ENCODE measurements at regions not wholly inside any gene's neighbourhood (a gene's known extent, or its start where the extent isn't known, plus 50 kb on each side); places are given as distances from the start of the nearest gene placed in this dataset.
A peak's percentile ranks its signal among the peaks of the same experiment; 100 is the strongest.

- ATAC-seq, result no peak
- DNase-seq, result no peak
These were observed 159.7 kb upstream of the SLC1A4 start for GRCh38 chr2:64829525-64829924.

GRCh38 chr2:64831134-64831976 lies 157.8 kb upstream of the SLC1A4 start:
- DNase-seq (peak; percentile 91), ATAC-seq (peak; percentile 98)

- ATAC-seq, result no peak
- no peak for DNase-seq
These were observed 157.2 kb upstream of the SLC1A4 start for GRCh38 chr2:64831977-64832328.

DNA sequence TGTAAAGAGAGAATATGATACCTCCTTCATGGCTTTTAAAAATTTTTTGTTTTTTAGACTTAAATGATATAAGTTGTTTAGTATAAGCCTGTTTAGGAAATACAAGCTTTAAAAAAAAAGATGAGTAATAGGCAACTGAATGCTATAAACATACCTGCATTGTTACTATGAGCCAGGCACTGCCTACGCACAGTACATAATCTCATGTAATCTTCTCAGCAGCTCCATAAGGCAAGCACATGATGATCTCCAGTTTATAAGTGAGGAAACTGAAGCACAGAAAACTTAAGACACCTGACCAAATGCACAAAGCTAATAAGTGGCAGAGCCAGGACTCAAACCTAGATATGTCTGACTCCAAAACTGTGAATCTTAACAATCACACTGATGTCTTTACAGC lies 156.3 kb upstream of the SLC1A4 start:
- DNase-seq (no peak), ATAC-seq (no peak)

GRCh38 chr2:64836566-64836965 lies 152.6 kb upstream of the SLC1A4 start:
- ATAC-seq (no peak), DNase-seq (no peak)

DNA sequence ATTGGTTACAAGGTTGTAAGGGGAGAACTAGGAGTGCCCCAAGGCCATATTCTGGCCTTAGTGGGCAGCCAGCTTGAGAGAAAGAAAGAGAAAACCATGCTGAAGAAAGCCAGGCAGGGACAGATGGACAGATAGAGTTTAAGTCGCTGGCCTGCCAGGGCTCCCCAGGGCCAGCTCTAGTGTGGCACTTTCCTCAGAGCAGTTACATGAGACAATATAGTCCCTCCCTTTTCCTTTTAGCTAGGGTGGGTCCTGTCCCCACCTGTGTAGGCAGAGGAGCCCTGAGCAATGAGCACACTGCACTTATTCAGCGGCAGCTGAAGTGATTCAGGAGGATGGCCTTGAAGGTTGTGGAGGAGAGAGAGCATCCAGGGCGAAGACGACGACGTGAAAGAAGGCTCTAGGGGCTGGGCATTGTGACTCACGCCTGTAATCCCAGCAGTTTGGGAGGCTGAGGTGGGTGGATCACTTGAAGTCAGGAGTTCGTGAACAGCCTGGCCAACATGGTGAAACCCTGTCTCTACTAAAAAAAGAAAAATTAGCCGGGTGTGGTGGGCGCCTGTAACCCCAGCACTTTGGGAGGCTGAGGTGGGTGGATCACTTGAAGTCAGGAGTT lies 152.0 kb upstream of the SLC1A4 start:
- no peak for ATAC-seq
- DNase-seq, result no peak

- no peak for ATAC-seq
- DNase-seq, result no peak
These were observed 151.1 kb upstream of the SLC1A4 start for GRCh38 chr2:64837925-64838641.

- ATAC-seq (no peak), DNase-seq (no peak)
These were observed 150.4 kb upstream of the SLC1A4 start for GRCh38 chr2:64838817-64839216.

GRCh38 chr2:64839844-64840243 lies 149.4 kb upstream of the SLC1A4 start:
- peak; percentile 33 for DNase-seq
- peak; percentile 60 for ATAC-seq

DNA sequence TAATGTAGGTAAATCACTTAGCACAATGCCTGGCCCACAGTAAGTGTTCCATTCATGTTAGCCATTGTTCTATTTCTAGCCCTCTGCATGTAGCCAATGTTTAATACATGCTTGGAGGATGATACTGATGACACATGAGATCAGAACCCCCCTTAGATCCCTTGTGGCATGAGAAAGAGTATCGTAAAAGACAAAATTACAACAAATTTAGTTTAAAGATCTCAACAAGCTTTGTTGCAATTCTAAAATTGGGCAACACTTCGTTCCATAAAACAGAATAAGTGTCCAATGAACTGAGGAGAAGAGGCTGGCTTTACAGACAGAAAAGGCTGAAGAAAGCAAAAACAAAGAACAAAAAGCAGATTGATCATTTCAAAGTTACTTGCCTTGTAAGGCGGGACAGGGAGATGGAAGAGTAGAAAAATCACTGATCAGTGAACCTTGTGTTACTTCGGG lies 148.7 kb upstream of the SLC1A4 start:
- DNase-seq, result no peak

DNA sequence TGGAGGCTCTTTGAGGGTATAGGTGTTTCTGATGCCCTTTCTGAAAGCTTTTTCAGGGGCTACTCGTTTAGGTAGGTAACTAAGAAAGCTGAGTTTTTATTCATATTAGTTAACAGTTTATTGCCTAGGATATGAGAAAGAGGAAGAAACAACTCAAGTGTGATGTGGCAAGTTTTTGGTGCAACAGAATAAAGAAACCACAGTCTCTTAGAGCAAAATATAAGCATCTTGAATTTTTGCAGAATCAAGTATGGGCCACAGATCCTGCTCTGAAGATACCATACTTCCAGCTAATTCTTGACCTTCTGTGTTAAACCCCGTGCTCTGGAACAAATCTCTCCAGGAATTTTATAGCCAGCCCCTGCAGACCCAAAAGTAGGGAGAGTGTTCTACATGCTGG lies 147.7 kb upstream of the SLC1A4 start:
- DNase-seq (no peak), ATAC-seq (no peak)

More for the DNA sequence above, 148.7 kb upstream of the SLC1A4 start:
- ATAC-seq, result no peak

DNA sequence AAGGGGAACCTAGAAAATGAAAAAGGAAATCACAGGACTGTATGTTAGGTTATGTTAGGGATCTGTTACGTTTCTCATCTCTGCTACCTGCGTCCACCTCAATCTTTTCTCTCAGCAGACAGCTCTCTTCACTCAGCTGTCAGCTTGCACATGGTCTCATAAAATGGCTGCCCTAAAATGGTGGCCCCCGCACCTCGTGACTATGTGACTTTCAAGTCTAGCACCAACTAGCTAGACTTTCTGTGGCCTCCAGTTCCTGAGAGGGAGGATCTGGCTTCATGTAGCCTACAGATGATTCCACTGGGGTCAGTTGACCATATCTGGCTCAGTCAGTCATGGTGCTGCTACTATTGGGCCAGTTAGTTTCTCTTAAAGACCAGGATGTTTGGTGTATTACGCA lies 147.2 kb upstream of the SLC1A4 start:
- DNase-seq (no peak), ATAC-seq (no peak)

DNA sequence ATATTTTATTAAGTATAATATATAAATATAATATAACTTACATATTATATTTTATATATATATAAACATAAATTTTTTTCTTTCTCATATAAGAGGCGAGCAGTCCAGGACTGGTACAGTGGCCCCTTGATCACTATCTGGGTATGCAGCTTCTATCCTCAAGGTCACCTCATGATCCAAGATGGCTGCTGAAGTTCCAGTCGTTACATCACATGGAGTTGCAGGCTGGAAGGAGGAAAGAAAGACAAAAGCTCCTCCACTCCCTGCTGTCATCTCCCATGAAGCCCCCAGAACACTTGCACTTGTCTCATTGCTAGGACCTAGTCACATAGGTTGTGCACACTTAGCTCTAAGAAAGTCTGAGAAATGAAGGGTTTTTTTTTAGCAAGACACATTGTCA lies 145.1 kb upstream of the SLC1A4 start:
- DNase-seq (no peak), ATAC-seq (no peak)

DNA sequence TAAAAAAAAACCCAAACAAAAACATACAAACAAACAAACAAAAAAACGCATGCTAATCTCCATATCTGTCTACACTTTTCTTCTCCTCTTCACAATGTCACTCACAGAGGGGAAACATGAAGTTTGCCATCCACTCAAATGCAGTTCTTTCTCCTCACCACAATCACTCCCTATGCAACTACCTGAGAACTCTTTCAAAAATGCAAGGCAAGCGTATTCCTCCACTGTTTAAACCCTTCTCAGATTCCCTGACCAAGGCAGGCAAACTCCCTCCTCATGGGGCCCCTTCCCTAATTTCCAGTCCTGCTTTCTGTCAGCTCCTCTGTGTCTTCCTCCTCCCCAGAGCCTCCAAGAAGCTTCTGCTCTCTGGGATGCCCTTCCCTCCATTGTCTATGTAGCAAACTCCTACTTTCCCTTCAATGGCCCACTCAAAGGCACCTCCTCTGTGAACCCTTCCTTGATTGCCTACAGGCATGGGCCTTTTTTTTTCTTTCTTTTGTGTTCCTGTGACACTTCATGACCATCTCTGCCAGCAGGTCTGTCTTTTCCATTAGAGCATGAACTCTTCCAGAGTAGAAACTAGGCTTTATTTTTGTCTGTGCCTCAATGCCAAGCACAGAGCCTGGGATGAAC lies 143.8 kb upstream of the SLC1A4 start:
- DNase-seq (no peak), ATAC-seq (no peak)

GRCh38 chr2:64846177-64846576 lies 143.0 kb upstream of the SLC1A4 start:
- ATAC-seq, result no peak

DNA sequence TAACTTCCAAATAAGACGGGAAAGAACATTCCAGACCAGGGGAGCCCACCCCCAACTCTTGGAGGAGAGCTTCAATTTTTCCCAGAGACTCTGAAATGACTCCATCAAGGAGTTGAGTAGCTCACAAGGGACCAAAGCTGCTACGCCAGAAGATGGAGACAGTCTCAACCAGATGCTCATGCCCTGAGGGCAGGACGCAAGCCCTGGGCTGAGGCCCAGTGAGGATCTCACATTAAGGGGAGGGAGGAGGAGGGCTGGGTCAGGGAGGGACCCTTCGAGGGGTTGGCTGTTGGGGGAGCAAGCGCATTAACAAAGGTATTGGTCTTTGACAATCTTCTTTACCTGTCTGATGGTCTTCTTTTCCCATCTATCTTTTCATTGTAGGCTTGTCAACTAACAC lies 141.3 kb upstream of the SLC1A4 start:
- DNase-seq (no peak), ATAC-seq (no peak)

More at GRCh38 chr2:64846177-64846576, 143.0 kb upstream of the SLC1A4 start:
- DNase-seq, result no peak

DNA sequence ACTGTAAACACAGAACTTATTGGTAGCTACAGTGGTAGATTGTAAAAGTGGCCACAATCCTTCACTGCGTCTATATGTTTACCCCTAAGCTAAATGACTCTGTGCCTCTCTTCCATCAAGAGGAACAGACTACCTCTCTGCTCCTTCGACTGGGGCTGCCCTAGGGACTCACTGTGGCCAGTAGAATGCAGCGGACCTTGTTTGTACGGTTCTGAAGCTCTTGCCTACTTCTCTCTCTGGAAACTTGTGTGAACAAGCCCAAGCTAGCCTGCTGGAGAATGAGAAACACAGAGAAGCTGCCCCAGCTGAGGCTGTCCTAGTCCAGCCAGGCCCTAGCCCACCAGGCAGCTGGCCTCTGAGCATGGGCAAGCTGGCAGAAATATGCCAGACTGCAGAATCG lies 140.8 kb upstream of the SLC1A4 start:
- no peak for DNase-seq
- no peak for ATAC-seq

- DNase-seq (no peak), ATAC-seq (no peak)
These were observed 140.3 kb upstream of the SLC1A4 start for GRCh38 chr2:64848945-64849344.

- DNase-seq (no peak), ATAC-seq (no peak)
These were observed 138.6 kb upstream of the SLC1A4 start for GRCh38 chr2:64850642-64851041.

DNA sequence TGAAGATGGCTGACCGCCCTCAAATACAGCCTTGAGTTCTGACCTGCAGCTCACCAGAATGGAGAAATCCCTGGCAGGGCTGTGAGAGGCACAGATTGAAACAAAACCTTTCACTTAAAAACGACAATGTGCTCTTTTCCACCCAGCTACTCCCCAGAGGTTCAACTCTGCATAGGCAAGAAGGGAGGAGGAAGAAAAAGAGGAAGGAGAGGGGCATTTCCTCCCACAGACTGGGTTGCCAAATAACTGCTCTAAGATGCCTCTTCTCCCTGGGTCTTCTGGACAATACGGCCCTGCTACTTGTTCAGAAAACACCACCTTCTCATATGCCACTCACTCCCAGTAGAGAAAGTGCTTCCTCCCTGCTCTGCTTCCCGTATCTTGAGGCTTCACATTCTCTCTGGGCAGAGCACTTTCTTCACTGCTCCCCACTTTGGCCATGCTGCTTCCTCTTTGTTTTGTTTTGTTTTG lies 136.4 kb upstream of the SLC1A4 start:
- DNase-seq (no peak), ATAC-seq (peak; percentile 19)

- DNase-seq (no peak), ATAC-seq (no peak)
These were observed 135.9 kb upstream of the SLC1A4 start for GRCh38 chr2:64853306-64853705.

DNA sequence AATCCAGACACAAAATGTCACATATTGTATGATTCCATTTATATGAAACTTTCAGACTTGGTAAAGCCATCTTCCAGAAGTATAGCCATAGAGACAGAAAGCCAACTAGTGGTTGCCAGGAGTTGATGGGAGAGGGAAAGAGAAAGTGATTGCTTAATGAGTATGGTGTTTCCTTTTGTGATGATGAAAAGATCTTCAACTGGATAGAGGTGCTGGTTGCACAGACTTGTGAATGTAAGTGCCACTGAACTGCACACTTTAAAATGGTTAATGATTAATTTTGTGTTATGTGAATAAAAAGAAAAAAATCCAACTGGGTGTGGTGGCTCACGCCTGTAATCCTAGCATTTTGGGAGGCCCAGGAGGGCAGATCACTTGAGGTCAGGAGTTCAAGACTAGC lies 135.3 kb upstream of the SLC1A4 start:
- no peak for DNase-seq
- ATAC-seq, result no peak

All from stimulated activated naive CD8-positive, alpha-beta T cell treated with anti-CD3 and anti-CD28 coated beads, Interleukin-15, Interleukin-2, amounts not matched to agents 100 U/mL and 50 U/mL, for 24 hours (primary cell).